ENCODE measurements at regions not wholly inside any gene's neighbourhood (a gene's known extent, or its start where the extent isn't known, plus 50 kb on each side); places are given as distances from the start of the nearest gene placed in this dataset.

- ChIA-PET POLR2A (ENCODE audit: unreplicated experiment) (no interaction called here), CTCF (no interaction called here)
- H2AFZ ChIP-seq (ENCODE audit: low read length): no peak overlapping the region
- BruUV-seq (replicated peaks): no TSS peak
- H3K79me2 ChIP-seq (ENCODE audit: low read length): no peaks in the 10 kb centered on the region
- no peak for TF ChIP-seq EZH2phosphoT487 (IDR thresholded peaks at IDR 0.05; ENCODE audit: borderline replicate concordance, low read length)
- no peak overlapping the region for H3K4me2 ChIP-seq (ENCODE audit: low read length)
- no peaks in the 10 kb centered on the region for H3F3A ChIP-seq (ENCODE audit: low read length, unreplicated experiment)
- H3K27ac ChIP-seq (ENCODE audit: low read length): no peak overlapping the region
- intact Hi-C loops (cut with micrococcal nuclease): no loop called here
- no peaks in the 10 kb centered on the region for H4K20me1 ChIP-seq (ENCODE audit: low read length)
- H3K9me2 ChIP-seq (replicated peaks; ENCODE audit: low read length): no peaks in the 10 kb centered on the region
- no peak for ATAC-seq
- H3K4me3 ChIP-seq (ENCODE audit: low read length): no peak overlapping the region
- H3K27me3 ChIP-seq (ENCODE audit: low read length): no peaks in the 10 kb centered on the region
- DNase-seq: no peak
- H3K4me1 ChIP-seq (ENCODE audit: insufficient read depth, low read length): no peaks in the 10 kb centered on the region
- H3K9me3 ChIP-seq (ENCODE audit: low read length): no peaks in the 10 kb centered on the region
- H3K9ac ChIP-seq (ENCODE audit: low read length): no peak overlapping the region
- no peaks in the 10 kb centered on the region for H3K36me3 ChIP-seq (ENCODE audit: low read depth, low read length)
Observed at GRCh38 chr7:18200855-18201254, 173.2 kb upstream of the PRPS1L1 start.

GRCh38 chr7:18201350-18201749 is 173.7 kb upstream of the PRPS1L1 start:
- H3K27ac ChIP-seq (ENCODE audit: low read length): no peak overlapping the region
- H3F3A ChIP-seq (ENCODE audit: low read length, unreplicated experiment): no peaks in the 10 kb centered on the region
- H3K9ac ChIP-seq (ENCODE audit: low read length): no peak overlapping the region
- ChIA-PET POLR2A (ENCODE audit: unreplicated experiment) (no interaction called here), CTCF (interaction anchor here (0.6 kb wide), 1 partner anchor 464 kb away, joined by 3 read pairs; no protein-coding TSS in a partner anchor)
- H3K9me2 ChIP-seq (replicated peaks; ENCODE audit: low read length): no peaks in the 10 kb centered on the region
- no peak overlapping the region for H3K4me2 ChIP-seq (ENCODE audit: low read length)
- H3K4me3 ChIP-seq (ENCODE audit: low read length): no peak overlapping the region
- no peaks in the 10 kb centered on the region for H4K20me1 ChIP-seq (ENCODE audit: low read length)
- no peak overlapping the region for H2AFZ ChIP-seq (ENCODE audit: low read length)
- TF ChIP-seq CTCF (conservative IDR thresholded peaks at IDR 0.05; ENCODE audit: low read depth, low read length) (no peak), EZH2 (IDR thresholded peaks at IDR 0.05; ENCODE audit: low read length, unreplicated experiment) (no peak), EZH2phosphoT487 (IDR thresholded peaks at IDR 0.05; ENCODE audit: borderline replicate concordance, low read length) (no peak)
- DNase-seq: no peak
- no peaks in the 10 kb centered on the region for H3K4me1 ChIP-seq (ENCODE audit: insufficient read depth, low read length)
- H3K27me3 ChIP-seq (ENCODE audit: low read length): no peaks in the 10 kb centered on the region
- no peak for ATAC-seq
- H3K79me2 ChIP-seq (ENCODE audit: low read length): no peaks in the 10 kb centered on the region
- intact Hi-C loops (cut with micrococcal nuclease): no loop called here
- no peaks in the 10 kb centered on the region for H3K36me3 ChIP-seq (ENCODE audit: low read depth, low read length)
- BruUV-seq (replicated peaks): no TSS peak
- H3K9me3 ChIP-seq (ENCODE audit: low read length): no peaks in the 10 kb centered on the region

GRCh38 chr7:18202315-18203045 is 174.8 kb upstream of the PRPS1L1 start:
- H3F3A ChIP-seq (ENCODE audit: low read length, unreplicated experiment): no peaks in the 10 kb centered on the region
- no peak overlapping the region for H2AFZ ChIP-seq (ENCODE audit: low read length)
- no peaks in the 10 kb centered on the region for H3K9me2 ChIP-seq (replicated peaks; ENCODE audit: low read length)
- no peaks in the 10 kb centered on the region for H3K4me1 ChIP-seq (ENCODE audit: insufficient read depth, low read length)
- no peak for TF ChIP-seq EZH2phosphoT487 (IDR thresholded peaks at IDR 0.05; ENCODE audit: borderline replicate concordance, low read length)
- TF ChIP-seq EZH2 (IDR thresholded peaks at IDR 0.05; ENCODE audit: low read length, unreplicated experiment): no peak
- TF ChIP-seq CTCF (conservative IDR thresholded peaks at IDR 0.05; ENCODE audit: low read depth, low read length): no peak
- no peaks in the 10 kb centered on the region for H3K79me2 ChIP-seq (ENCODE audit: low read length)
- H3K9me3 ChIP-seq (ENCODE audit: low read length): no peaks in the 10 kb centered on the region
- no peaks in the 10 kb centered on the region for H3K36me3 ChIP-seq (ENCODE audit: low read depth, low read length)
- H3K4me2 ChIP-seq (ENCODE audit: low read length): no peak overlapping the region
- no peak overlapping the region for H3K9ac ChIP-seq (ENCODE audit: low read length)
- no peak for ATAC-seq
- intact Hi-C loops (cut with micrococcal nuclease): no loop called here
- H3K27me3 ChIP-seq (ENCODE audit: low read length): no peaks in the 10 kb centered on the region
- H4K20me1 ChIP-seq (ENCODE audit: low read length): no peaks in the 10 kb centered on the region
- no peak overlapping the region for H3K27ac ChIP-seq (ENCODE audit: low read length)
- CTCF ChIA-PET: no interaction called here
- no TSS peak for BruUV-seq (replicated peaks)
- DNase-seq: no peak
- H3K4me3 ChIP-seq (ENCODE audit: low read length): no peak overlapping the region
- POLR2A ChIA-PET (ENCODE audit: unreplicated experiment): no interaction called here
